ENCODE measurements at regions not wholly inside any gene's neighbourhood (a gene's known extent, or its start where the extent isn't known, plus 50 kb on each side); places are given as distances from the start of the nearest gene placed in this dataset.

GRCh38 chr1:91138959-91139358, 117.1 kb upstream of the ZNF644 start:
- TF ChIP-seq, protein P1, sequence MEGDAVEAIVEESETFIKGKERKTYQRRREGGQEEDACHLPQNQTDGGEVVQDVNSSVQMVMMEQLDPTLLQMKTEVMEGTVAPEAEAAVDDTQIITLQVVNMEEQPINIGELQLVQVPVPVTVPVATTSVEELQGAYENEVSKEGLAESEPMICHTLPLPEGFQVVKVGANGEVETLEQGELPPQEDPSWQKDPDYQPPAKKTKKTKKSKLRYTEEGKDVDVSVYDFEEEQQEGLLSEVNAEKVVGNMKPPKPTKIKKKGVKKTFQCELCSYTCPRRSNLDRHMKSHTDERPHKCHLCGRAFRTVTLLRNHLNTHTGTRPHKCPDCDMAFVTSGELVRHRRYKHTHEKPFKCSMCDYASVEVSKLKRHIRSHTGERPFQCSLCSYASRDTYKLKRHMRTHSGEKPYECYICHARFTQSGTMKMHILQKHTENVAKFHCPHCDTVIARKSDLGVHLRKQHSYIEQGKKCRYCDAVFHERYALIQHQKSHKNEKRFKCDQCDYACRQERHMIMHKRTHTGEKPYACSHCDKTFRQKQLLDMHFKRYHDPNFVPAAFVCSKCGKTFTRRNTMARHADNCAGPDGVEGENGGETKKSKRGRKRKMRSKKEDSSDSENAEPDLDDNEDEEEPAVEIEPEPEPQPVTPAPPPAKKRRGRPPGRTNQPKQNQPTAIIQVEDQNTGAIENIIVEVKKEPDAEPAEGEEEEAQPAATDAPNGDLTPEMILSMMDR (IDR thresholded peaks at IDR 0.05; ENCODE audit: extremely low read depth, low read depth, low read length), result no peak
- H3K4me2 ChIP-seq (ENCODE audit: insufficient read depth, low read length), result no peak overlapping the region
- no peaks in the 10 kb centered on the region for H3K9me3 ChIP-seq (ENCODE audit: low read depth, low read length)
- no peaks in the 10 kb centered on the region for H4K20me1 ChIP-seq (ENCODE audit: insufficient read depth, low read length)
- H3K4me1 ChIP-seq (ENCODE audit: insufficient read depth, low read length), result no peaks in the 10 kb centered on the region
- no peak overlapping the region for H2AFZ ChIP-seq (ENCODE audit: low read length)
- H3K36me3 ChIP-seq (ENCODE audit: insufficient read depth, low read length), result no peaks in the 10 kb centered on the region
- no peaks in the 10 kb centered on the region for H3K27me3 ChIP-seq (ENCODE audit: insufficient read depth, low read length)
- DNase-seq (ENCODE audit: insufficient read length, low spot score, missing footprints), result no peak
- no peaks in the 10 kb centered on the region for H3K79me2 ChIP-seq (ENCODE audit: insufficient read depth, low read length)
- H3K4me3 ChIP-seq (ENCODE audit: insufficient read depth, low read length), result no peak overlapping the region
- no peak overlapping the region for H3K27ac ChIP-seq (ENCODE audit: low read depth, low read length)

DNA sequence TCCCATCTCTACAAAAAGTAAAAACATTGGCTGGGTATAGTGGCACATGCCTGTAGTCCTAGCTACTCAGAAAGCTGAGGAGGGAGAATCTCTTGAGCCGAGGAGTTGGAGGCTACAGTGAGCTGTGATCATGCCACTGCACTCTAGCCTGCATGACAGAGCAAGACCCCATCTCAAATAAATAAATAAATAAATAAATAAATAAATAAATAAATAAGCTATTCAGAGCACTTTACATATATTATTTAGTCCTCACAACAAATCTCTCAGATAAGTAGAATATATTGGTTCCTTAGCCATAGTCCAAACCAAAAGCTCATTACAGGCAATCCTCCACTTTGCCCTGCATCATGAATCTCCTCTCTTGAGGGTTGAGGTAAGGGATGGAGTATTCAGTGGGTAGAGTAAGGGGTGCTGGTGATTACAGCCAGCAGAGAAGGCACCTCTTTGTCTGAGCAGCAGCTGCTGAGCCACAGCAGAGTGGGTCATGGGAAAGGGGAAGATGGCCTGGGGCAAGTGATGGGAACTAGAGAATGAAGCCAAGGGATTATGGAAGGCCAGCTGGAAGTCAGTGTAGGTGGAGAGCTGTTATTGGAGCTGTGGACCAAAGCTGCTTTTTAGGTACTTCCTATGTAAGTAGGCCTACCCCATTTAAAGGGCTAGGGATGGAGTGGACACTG, 115.5 kb upstream of the ZNF644 start:
- Histone ChIP-seq H3K36me3 (ENCODE audit: insufficient read depth, low read length) (no peaks in the 10 kb centered on the region), H3K27ac (ENCODE audit: low read depth, low read length) (no peak overlapping the region), H3K4me2 (ENCODE audit: insufficient read depth, low read length) (no peak overlapping the region), H3K4me3 (ENCODE audit: insufficient read depth, low read length) (no peak overlapping the region), H3K4me1 (ENCODE audit: insufficient read depth, low read length) (no peaks in the 10 kb centered on the region), H3K9me3 (ENCODE audit: low read depth, low read length) (no peaks in the 10 kb centered on the region), H2AFZ (ENCODE audit: low read length) (no peak overlapping the region), H3K27me3 (ENCODE audit: insufficient read depth, low read length) (no peaks in the 10 kb centered on the region), H3K79me2 (ENCODE audit: insufficient read depth, low read length) (no peaks in the 10 kb centered on the region), H4K20me1 (ENCODE audit: insufficient read depth, low read length) (no peaks in the 10 kb centered on the region)
- TF ChIP-seq, protein P1 (IDR thresholded peaks at IDR 0.05; ENCODE audit: extremely low read depth, low read depth, low read length), result no peak
- DNase-seq (ENCODE audit: insufficient read length, low spot score, missing footprints), result no peak

DNA sequence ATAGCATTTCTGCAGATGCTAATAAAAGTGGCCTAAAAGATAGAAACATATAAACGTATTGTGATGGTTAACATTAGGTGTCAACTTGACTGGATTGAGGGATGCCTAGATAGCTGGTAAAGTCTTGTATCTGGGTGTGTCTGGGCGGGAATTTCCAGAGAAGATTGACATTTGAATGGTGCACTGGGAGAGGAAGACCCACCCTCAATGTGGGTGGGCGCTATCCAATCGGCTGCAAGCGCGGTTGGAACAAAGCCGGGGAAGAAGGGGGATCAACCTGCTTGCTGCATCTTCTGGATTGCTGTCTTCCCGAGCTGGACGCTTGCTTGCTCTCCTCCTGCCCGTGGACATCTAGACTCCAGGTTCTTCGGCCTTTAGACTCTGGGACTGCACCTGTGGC, 114.0 kb upstream of the ZNF644 start:
- no peak overlapping the region for H3K4me2 ChIP-seq (ENCODE audit: insufficient read depth, low read length)
- H3K79me2 ChIP-seq (ENCODE audit: insufficient read depth, low read length), result no peaks in the 10 kb centered on the region
- H2AFZ ChIP-seq (ENCODE audit: low read length), result no peak overlapping the region
- no peaks in the 10 kb centered on the region for H3K36me3 ChIP-seq (ENCODE audit: insufficient read depth, low read length)
- no peak overlapping the region for H3K27ac ChIP-seq (ENCODE audit: low read depth, low read length)
- H4K20me1 ChIP-seq (ENCODE audit: insufficient read depth, low read length), result no peaks in the 10 kb centered on the region
- no peaks in the 10 kb centered on the region for H3K4me1 ChIP-seq (ENCODE audit: insufficient read depth, low read length)
- TF ChIP-seq, protein P1 (IDR thresholded peaks at IDR 0.05; ENCODE audit: extremely low read depth, low read depth, low read length), result no peak
- no peak overlapping the region for H3K4me3 ChIP-seq (ENCODE audit: insufficient read depth, low read length)
- H3K27me3 ChIP-seq (ENCODE audit: insufficient read depth, low read length), result no peaks in the 10 kb centered on the region
- no peaks in the 10 kb centered on the region for H3K9me3 ChIP-seq (ENCODE audit: low read depth, low read length)
- no peak for DNase-seq (ENCODE audit: insufficient read length, low spot score, missing footprints)

- Histone ChIP-seq H3K27me3 (ENCODE audit: insufficient read depth, low read length) (no peaks in the 10 kb centered on the region), H3K27ac (ENCODE audit: low read depth, low read length) (no peak overlapping the region), H4K20me1 (ENCODE audit: insufficient read depth, low read length) (no peaks in the 10 kb centered on the region), H3K79me2 (ENCODE audit: insufficient read depth, low read length) (no peaks in the 10 kb centered on the region), H2AFZ (ENCODE audit: low read length) (no peak overlapping the region), H3K4me3 (ENCODE audit: insufficient read depth, low read length) (no peak overlapping the region), H3K9me3 (ENCODE audit: low read depth, low read length) (no peaks in the 10 kb centered on the region), H3K36me3 (ENCODE audit: insufficient read depth, low read length) (no peaks in the 10 kb centered on the region), H3K4me2 (ENCODE audit: insufficient read depth, low read length) (no peak overlapping the region), H3K4me1 (ENCODE audit: insufficient read depth, low read length) (no peaks in the 10 kb centered on the region)
- TF ChIP-seq, protein P1 (IDR thresholded peaks at IDR 0.05; ENCODE audit: extremely low read depth, low read depth, low read length), result no peak
- no peak for DNase-seq (ENCODE audit: insufficient read length, low spot score, missing footprints)
Measured at GRCh38 chr1:91133248-91133647, 111.4 kb upstream of the ZNF644 start.

Measured in osteoblast (primary cell).